Islet of Langerhans (tissue), 1 donor: ENCODE measurements at regions not wholly inside any gene's neighbourhood (a gene's known extent, or its start where the extent isn't known, plus 50 kb on each side); places are given as distances from the start of the nearest gene placed in this dataset.

Experiments
- FAIRE-seq: peaks from one replicate; lab custom pipeline; 2011; peaks lifted over from hg19 to GRCh38; lab: Jason Lieb, UNC

- no peak for FAIRE-seq
Observed at GRCh38 chr2:18926631-18927524, 337.5 kb upstream of the NT5C1B start.

GRCh38 chr2:18925296-18925695, 335.9 kb upstream of the NT5C1B start:
- no peak for FAIRE-seq

- FAIRE-seq = no peak
Observed at GRCh38 chr2:18924886-18925285, 335.5 kb upstream of the NT5C1B start.

GRCh38 chr2:18924386-18924785, 335.0 kb upstream of the NT5C1B start:
- no peak for FAIRE-seq

- FAIRE-seq = no peak
Observed at GRCh38 chr2:18922276-18922675, 332.9 kb upstream of the NT5C1B start.

GRCh38 chr2:18918280-18918679, 328.9 kb upstream of the NT5C1B start:
- no peak for FAIRE-seq

GRCh38 chr2:18915227-18915626, 325.9 kb upstream of the NT5C1B start:
- no peak for FAIRE-seq

- FAIRE-seq = no peak
Observed at GRCh38 chr2:18913512-18913911, 324.1 kb upstream of the NT5C1B start.

- FAIRE-seq = no peak
Observed at GRCh38 chr2:18912225-18912888, 323.0 kb upstream of the NT5C1B start.

GRCh38 chr2:18911416-18911815, 322.0 kb upstream of the NT5C1B start:
- no peak for FAIRE-seq

- no peak for FAIRE-seq
Observed at GRCh38 chr2:18910843-18911242, 321.5 kb upstream of the NT5C1B start.

GRCh38 chr2:18907937-18908336, 318.6 kb upstream of the NT5C1B start:
- no peak for FAIRE-seq

GRCh38 chr2:18907508-18907907, 318.1 kb upstream of the NT5C1B start:
- no peak for FAIRE-seq

GRCh38 chr2:18903750-18904149, 314.4 kb upstream of the NT5C1B start:
- FAIRE-seq = no peak

- no peak for FAIRE-seq
Observed at GRCh38 chr2:18901242-18901641, 311.9 kb upstream of the NT5C1B start.

GRCh38 chr2:18900691-18901141, 311.3 kb upstream of the NT5C1B start:
- FAIRE-seq = no peak

- no peak for FAIRE-seq
Observed at GRCh38 chr2:18899725-18900124, 310.4 kb upstream of the NT5C1B start.

GRCh38 chr2:18898271-18898670, 308.9 kb upstream of the NT5C1B start:
- no peak for FAIRE-seq

- FAIRE-seq = no peak
Observed at GRCh38 chr2:18896125-18896764, 306.9 kb upstream of the NT5C1B start.

GRCh38 chr2:18891600-18892345, 302.4 kb upstream of the NT5C1B start:
- no peak for FAIRE-seq

GRCh38 chr2:18889565-18890332, 300.4 kb upstream of the NT5C1B start:
- no peak for FAIRE-seq

GRCh38 chr2:18885457-18885856, 296.1 kb upstream of the NT5C1B start:
- FAIRE-seq = no peak
